ENCODE measurements at regions not wholly inside any gene's neighbourhood (a gene's known extent, or its start where the extent isn't known, plus 50 kb on each side); places are given as distances from the start of the nearest gene placed in this dataset.

GRCh38 chr11:19463976-19464375 is 223.2 kb upstream of the E2F8 start:
- H3K27ac Mint-ChIP-seq = no peak overlapping the region
- H3K36me3 Mint-ChIP-seq = no peaks in the 10 kb centered on the region
- intact Hi-C loops (cut with micrococcal nuclease) = no loop called here
- Histone ChIP-seq H3K4me2 (replicated peaks; ENCODE audit: extremely low read depth, low read length, poor library complexity, severe bottlenecking) (no peak overlapping the region), H3K4me3 (replicated peaks in 1 of 3; ENCODE audit: low read depth in 2 of 3, low read length in 3 of 3) (no peak overlapping the region), H3K9me3 (replicated peaks in 1 of 2; ENCODE audit: control insufficient read depth in 1 of 2, insufficient read depth in 1 of 2, low read length in 2 of 2) (no peaks in the 10 kb centered on the region), H3K36me3 (replicated peaks in 1 of 2; ENCODE audit: control insufficient read depth in 1 of 2, insufficient read depth in 2 of 2, low read length in 2 of 2) (no peaks in the 10 kb centered on the region), H4K20me1 (ENCODE audit: insufficient read depth, low read length) (no peaks in the 10 kb centered on the region), H2AFZ (ENCODE audit: insufficient read depth, low read depth, low read length, poor library complexity, severe bottlenecking) (no peak overlapping the region), H3K4me1 (ENCODE audit: control insufficient read depth in 1 of 2, insufficient read depth in 2 of 2, low read length in 2 of 2) (no peaks in the 10 kb centered on the region), H3K27ac (ENCODE audit: low read depth in 1 of 2, low read length in 2 of 2) (no peak overlapping the region), H3K79me2 (ENCODE audit: insufficient read depth, low read length) (no peaks in the 10 kb centered on the region), H3K27me3 (ENCODE audit: control insufficient read depth in 2 of 2, insufficient read depth in 2 of 2, low read length in 2 of 2) (peaks cover 0 to 2% of the 10 kb centered on the region in 2 donors), H3K9ac (ENCODE audit: insufficient read depth, low read length, poor library complexity, severe bottlenecking) (no peak overlapping the region)
- 82% methylated on average over 4 of the region's 7 CpGs for WGBS (ENCODE audit: insufficient coverage)
- no peak for TF ChIP-seq CTCF (IDR thresholded peaks at IDR 0.05)
- no peaks in the 10 kb centered on the region for H3K9me3 Mint-ChIP-seq
- DNase-seq = no peak
- no peak overlapping the region for H3K4me3 Mint-ChIP-seq
- peaks cover 2 to 4% (median 3%) of the 10 kb centered on the region in 3 donors for H3K27me3 Mint-ChIP-seq (ENCODE audit: low read depth in 3 of 3)
- no peaks in the 10 kb centered on the region for H3K4me1 Mint-ChIP-seq

GRCh38 chr11:19460718-19461405 is 220.1 kb upstream of the E2F8 start:
- Mint-ChIP-seq H3K9me3 (no peaks in the 10 kb centered on the region), H3K27me3 (ENCODE audit: low read depth in 3 of 3) (peaks cover 2 to 4% (median 3%) of the 10 kb centered on the region in 3 donors), H3K36me3 (no peaks in the 10 kb centered on the region), H3K4me3 (no peak overlapping the region), H3K27ac (no peak overlapping the region), H3K4me1 (no peaks in the 10 kb centered on the region)
- H4K20me1 ChIP-seq (ENCODE audit: insufficient read depth, low read length) = no peaks in the 10 kb centered on the region
- no peak overlapping the region for H3K9ac ChIP-seq (ENCODE audit: insufficient read depth, low read length, poor library complexity, severe bottlenecking)
- TF ChIP-seq CTCF (IDR thresholded peaks at IDR 0.05) = no peak
- no peak overlapping the region for H3K4me2 ChIP-seq (replicated peaks; ENCODE audit: extremely low read depth, low read length, poor library complexity, severe bottlenecking)
- no peaks in the 10 kb centered on the region for H3K4me1 ChIP-seq (ENCODE audit: control insufficient read depth in 1 of 2, insufficient read depth in 2 of 2, low read length in 2 of 2)
- no peak overlapping the region for H2AFZ ChIP-seq (ENCODE audit: insufficient read depth, low read depth, low read length, poor library complexity, severe bottlenecking)
- no peaks in the 10 kb centered on the region for H3K9me3 ChIP-seq (replicated peaks in 1 of 2; ENCODE audit: control insufficient read depth in 1 of 2, insufficient read depth in 1 of 2, low read length in 2 of 2)
- intact Hi-C loops (cut with micrococcal nuclease) = no loop called here
- WGBS (ENCODE audit: insufficient coverage) = 60% methylated on average over 1 of the region's 6 CpGs
- H3K27ac ChIP-seq (ENCODE audit: low read depth in 1 of 2, low read length in 2 of 2) = no peak overlapping the region
- H3K27me3 ChIP-seq (ENCODE audit: control insufficient read depth in 2 of 2, insufficient read depth in 2 of 2, low read length in 2 of 2) = peaks cover 0 to 2% of the 10 kb centered on the region in 2 donors
- no peaks in the 10 kb centered on the region for H3K79me2 ChIP-seq (ENCODE audit: insufficient read depth, low read length)
- no peak overlapping the region for H3K4me3 ChIP-seq (replicated peaks in 1 of 3; ENCODE audit: low read depth in 2 of 3, low read length in 3 of 3)
- no peak for DNase-seq
- H3K36me3 ChIP-seq (replicated peaks in 1 of 2; ENCODE audit: control insufficient read depth in 1 of 2, insufficient read depth in 2 of 2, low read length in 2 of 2) = no peaks in the 10 kb centered on the region
